ENCODE measurements at regions not wholly inside any gene's neighbourhood (a gene's known extent, or its start where the extent isn't known, plus 50 kb on each side); places are given as distances from the start of the nearest gene placed in this dataset.
"Not testable (repeated sequence)": the region's sequence is repeated elsewhere in the genome, so short reads cannot be mapped to it uniquely, and the experiment has no call there.

- H3K79me2 ChIP-seq (ENCODE audit: control insufficient read depth, insufficient read depth, low read length); CTCF ChIA-PET; H3K9ac ChIP-seq (replicated peaks; ENCODE audit: extremely low read depth, insufficient read depth, low read length); H3K4me3 ChIP-seq (replicated peaks in 1 of 3; ENCODE audit: insufficient read depth in 1 of 3, low read depth in 1 of 3, low read length in 3 of 3); BruUV-seq (replicated peaks); DNase-seq (ENCODE audit: low read depth, low spot score); H2AFZ ChIP-seq (ENCODE audit: low read depth, low read length); H3K27ac ChIP-seq (ENCODE audit: insufficient read depth, low read depth, low read length); FAIRE-seq; H3K9me1 ChIP-seq (replicated peaks; ENCODE audit: control insufficient read depth, extremely low read depth, insufficient read depth, low read length); H3K9me3 ChIP-seq (replicated peaks; ENCODE audit: control insufficient read depth, insufficient read depth, low read length); POLR2A ChIA-PET; intact Hi-C loops (cut with micrococcal nuclease); H3K36me3 ChIP-seq (ENCODE audit: control insufficient read depth in 2 of 2, extremely low read depth in 1 of 2, insufficient read depth in 2 of 2, low read length in 2 of 2); dilution Hi-C loops (cut with MboI; ENCODE audit: extremely low pct_ligation_motif_present, low sequenced_read_pairs); H3K4me1 ChIP-seq (ENCODE audit: control insufficient read depth, extremely low read depth, insufficient read depth, low read length); H3K27me3 ChIP-seq (ENCODE audit: control insufficient read depth in 2 of 2, insufficient read depth in 2 of 2, low read length in 2 of 2); H4K20me1 ChIP-seq (replicated peaks; ENCODE audit: control insufficient read depth, extremely low read depth, insufficient read depth, low read length); H3K4me2 ChIP-seq (ENCODE audit: insufficient read depth, low read length): not testable (repeated sequence)
Observed at GRCh38 chr9:42306625-42307024, 123.2 kb downstream of the SPATA31A6 start.

GRCh38 chr9:42307449-42307848, 124.0 kb downstream of the SPATA31A6 start:
- H2AFZ ChIP-seq (ENCODE audit: low read depth, low read length); BruUV-seq (replicated peaks); POLR2A ChIA-PET; dilution Hi-C loops (cut with MboI; ENCODE audit: extremely low pct_ligation_motif_present, low sequenced_read_pairs); DNase-seq (ENCODE audit: low read depth, low spot score); H4K20me1 ChIP-seq (replicated peaks; ENCODE audit: control insufficient read depth, extremely low read depth, insufficient read depth, low read length); H3K36me3 ChIP-seq (ENCODE audit: control insufficient read depth in 2 of 2, extremely low read depth in 1 of 2, insufficient read depth in 2 of 2, low read length in 2 of 2); H3K27ac ChIP-seq (ENCODE audit: insufficient read depth, low read depth, low read length); FAIRE-seq; intact Hi-C loops (cut with micrococcal nuclease); H3K9me1 ChIP-seq (replicated peaks; ENCODE audit: control insufficient read depth, extremely low read depth, insufficient read depth, low read length); H3K4me2 ChIP-seq (ENCODE audit: insufficient read depth, low read length); CTCF ChIA-PET; H3K4me1 ChIP-seq (ENCODE audit: control insufficient read depth, extremely low read depth, insufficient read depth, low read length); H3K9me3 ChIP-seq (replicated peaks; ENCODE audit: control insufficient read depth, insufficient read depth, low read length); H3K79me2 ChIP-seq (ENCODE audit: control insufficient read depth, insufficient read depth, low read length); H3K9ac ChIP-seq (replicated peaks; ENCODE audit: extremely low read depth, insufficient read depth, low read length); H3K4me3 ChIP-seq (replicated peaks in 1 of 3; ENCODE audit: insufficient read depth in 1 of 3, low read depth in 1 of 3, low read length in 3 of 3); H3K27me3 ChIP-seq (ENCODE audit: control insufficient read depth in 2 of 2, insufficient read depth in 2 of 2, low read length in 2 of 2): not testable (repeated sequence)

DNA sequence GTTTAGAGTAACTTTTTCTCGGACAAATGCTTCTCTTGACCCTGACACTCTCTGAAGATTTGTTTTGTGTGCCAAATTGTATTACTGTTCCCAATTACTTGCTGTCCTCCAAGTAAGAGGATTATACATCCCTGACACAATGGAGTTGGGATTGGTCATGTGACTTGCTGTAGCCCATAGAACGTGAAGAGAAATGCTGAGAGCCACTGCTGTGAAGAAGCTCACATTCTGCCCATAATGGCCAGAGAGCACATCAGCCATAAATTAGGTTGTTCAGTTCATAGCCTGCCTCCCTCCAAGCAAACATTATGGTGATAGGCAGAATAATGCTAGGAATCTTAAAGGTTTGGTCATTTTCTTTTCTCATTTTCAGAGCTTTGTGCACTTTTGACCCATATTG, 127.5 kb downstream of the SPATA31A6 start:
- POLR2A ChIA-PET; DNase-seq (ENCODE audit: low read depth, low spot score); H3K9me3 ChIP-seq (replicated peaks; ENCODE audit: control insufficient read depth, insufficient read depth, low read length); H3K9me1 ChIP-seq (replicated peaks; ENCODE audit: control insufficient read depth, extremely low read depth, insufficient read depth, low read length); H3K4me1 ChIP-seq (ENCODE audit: control insufficient read depth, extremely low read depth, insufficient read depth, low read length); H3K4me2 ChIP-seq (ENCODE audit: insufficient read depth, low read length); BruUV-seq (replicated peaks); H3K79me2 ChIP-seq (ENCODE audit: control insufficient read depth, insufficient read depth, low read length); FAIRE-seq; H2AFZ ChIP-seq (ENCODE audit: low read depth, low read length); H3K36me3 ChIP-seq (ENCODE audit: control insufficient read depth in 2 of 2, extremely low read depth in 1 of 2, insufficient read depth in 2 of 2, low read length in 2 of 2); H3K27ac ChIP-seq (ENCODE audit: insufficient read depth, low read depth, low read length); H4K20me1 ChIP-seq (replicated peaks; ENCODE audit: control insufficient read depth, extremely low read depth, insufficient read depth, low read length); H3K9ac ChIP-seq (replicated peaks; ENCODE audit: extremely low read depth, insufficient read depth, low read length); dilution Hi-C loops (cut with MboI; ENCODE audit: extremely low pct_ligation_motif_present, low sequenced_read_pairs); H3K27me3 ChIP-seq (ENCODE audit: control insufficient read depth in 2 of 2, insufficient read depth in 2 of 2, low read length in 2 of 2); H3K4me3 ChIP-seq (replicated peaks in 1 of 3; ENCODE audit: insufficient read depth in 1 of 3, low read depth in 1 of 3, low read length in 3 of 3); intact Hi-C loops (cut with micrococcal nuclease); CTCF ChIA-PET: not testable (repeated sequence)

DNA sequence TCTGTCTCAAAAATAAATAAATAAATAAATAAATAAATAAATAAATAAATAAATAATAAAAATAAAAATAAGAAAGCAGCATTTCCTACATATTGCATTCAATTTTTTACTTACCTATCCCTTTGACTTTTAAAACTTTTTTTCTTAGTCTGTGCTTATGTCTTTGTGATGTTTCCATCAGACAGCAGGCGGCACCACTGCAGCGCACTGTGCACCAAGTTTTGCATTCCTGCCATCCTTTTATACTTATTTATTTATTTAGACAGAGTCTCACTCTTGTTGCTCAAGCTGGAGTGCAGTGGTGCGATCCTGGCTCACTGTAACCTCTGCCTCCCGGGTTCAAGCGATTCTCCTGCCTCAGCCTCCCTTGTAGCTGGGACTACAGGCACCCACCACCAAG, 132.6 kb downstream of the SPATA31A6 start:
- H3K4me2 ChIP-seq (ENCODE audit: insufficient read depth, low read length); intact Hi-C loops (cut with micrococcal nuclease); H3K9me3 ChIP-seq (replicated peaks; ENCODE audit: control insufficient read depth, insufficient read depth, low read length); FAIRE-seq; H3K36me3 ChIP-seq (ENCODE audit: control insufficient read depth in 2 of 2, extremely low read depth in 1 of 2, insufficient read depth in 2 of 2, low read length in 2 of 2); CTCF ChIA-PET; H3K9ac ChIP-seq (replicated peaks; ENCODE audit: extremely low read depth, insufficient read depth, low read length); H3K79me2 ChIP-seq (ENCODE audit: control insufficient read depth, insufficient read depth, low read length); BruUV-seq (replicated peaks); H3K4me3 ChIP-seq (replicated peaks in 1 of 3; ENCODE audit: insufficient read depth in 1 of 3, low read depth in 1 of 3, low read length in 3 of 3); DNase-seq (ENCODE audit: low read depth, low spot score); POLR2A ChIA-PET; H3K4me1 ChIP-seq (ENCODE audit: control insufficient read depth, extremely low read depth, insufficient read depth, low read length); H2AFZ ChIP-seq (ENCODE audit: low read depth, low read length); H4K20me1 ChIP-seq (replicated peaks; ENCODE audit: control insufficient read depth, extremely low read depth, insufficient read depth, low read length); H3K27me3 ChIP-seq (ENCODE audit: control insufficient read depth in 2 of 2, insufficient read depth in 2 of 2, low read length in 2 of 2); H3K9me1 ChIP-seq (replicated peaks; ENCODE audit: control insufficient read depth, extremely low read depth, insufficient read depth, low read length); dilution Hi-C loops (cut with MboI; ENCODE audit: extremely low pct_ligation_motif_present, low sequenced_read_pairs); H3K27ac ChIP-seq (ENCODE audit: insufficient read depth, low read depth, low read length): not testable (repeated sequence)
